GM18502 (cell line): ENCODE measurements at regions not wholly inside any gene's neighbourhood (a gene's known extent, or its start where the extent isn't known, plus 50 kb on each side); places are given as distances from the start of the nearest gene placed in this dataset.
"Not testable (repeated sequence)": the region's sequence is repeated elsewhere in the genome, so short reads cannot be mapped to it uniquely, and the experiment has no call there.

ENCODE experiments used
- ATAC-seq: cut with Tn5 transposase; IDR thresholded peaks from one replicate; pipeline ENCODE4 v1.9.1; 2021; ENCODE audit warnings: mild to moderate bottlenecking; ENCODE audit not compliant: unreplicated experiment, poor library complexity

DNA sequence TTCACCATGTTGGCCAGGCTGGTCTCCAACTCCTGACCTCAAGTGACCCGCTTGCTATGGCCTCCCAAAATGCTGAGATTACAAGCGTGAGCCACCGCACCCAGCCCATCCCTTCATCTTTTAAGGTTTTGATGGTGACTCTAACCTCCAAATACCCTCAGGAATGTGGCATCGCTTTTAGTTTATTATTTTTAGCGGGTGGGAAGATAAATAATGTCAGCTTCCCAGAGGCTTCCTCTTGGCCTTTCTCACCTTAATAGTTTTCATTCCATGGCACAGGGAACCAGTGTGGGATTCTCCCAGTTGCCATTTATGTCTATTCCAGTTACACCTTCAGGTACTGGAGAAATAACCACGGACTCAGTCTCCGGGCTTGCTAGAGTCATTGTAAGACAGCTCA, 92.1 kb upstream of the LRRN2 start:
- ATAC-seq: no peak

DNA sequence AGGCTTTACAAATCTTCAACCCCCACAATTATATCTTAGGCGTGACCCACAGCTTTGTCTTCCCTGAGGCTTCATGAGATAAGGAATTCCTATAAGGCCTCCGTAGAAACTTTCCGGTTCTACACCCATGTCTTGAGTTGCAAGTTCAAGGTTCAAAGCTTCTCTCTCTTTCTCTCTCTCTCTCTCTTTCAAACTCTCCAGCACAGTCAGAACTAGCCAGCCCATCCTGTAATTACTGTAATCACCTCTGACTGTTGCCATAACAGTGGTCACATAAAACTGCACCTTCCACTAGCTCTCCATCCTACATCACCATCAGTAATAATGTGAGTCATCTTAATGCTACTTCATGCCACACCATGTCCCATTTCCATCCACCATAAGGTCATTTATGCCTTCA, 90.0 kb upstream of the NFASC start:
- no peak for ATAC-seq

DNA sequence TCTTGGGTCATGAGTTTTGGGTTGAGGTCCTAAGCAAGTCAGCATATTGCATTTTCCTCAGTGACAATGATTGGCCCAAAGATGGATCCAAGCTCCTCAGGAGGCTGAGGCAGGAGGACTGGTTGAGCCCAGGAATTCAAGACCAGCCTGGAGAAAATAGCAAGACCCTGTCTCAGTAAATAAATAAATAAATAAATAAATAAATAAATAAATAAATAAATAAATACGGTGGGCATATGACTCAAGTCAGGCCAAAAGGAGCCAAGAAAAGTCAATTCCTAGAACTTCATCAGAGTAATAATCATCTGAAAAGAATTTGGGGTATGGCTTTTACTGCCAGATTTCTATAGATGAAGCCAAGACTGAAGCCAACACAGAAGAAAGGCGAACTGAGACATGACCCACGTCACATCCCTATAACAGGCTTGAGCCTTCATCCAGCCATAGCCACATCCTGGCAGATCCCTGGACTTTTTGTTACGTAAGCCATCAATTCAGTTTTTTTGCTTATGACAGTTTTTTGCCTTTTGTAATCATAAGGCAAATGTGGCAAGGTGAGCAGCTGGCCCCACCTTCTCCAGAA, 88.5 kb upstream of the NFASC start:
- no peak for ATAC-seq

DNA sequence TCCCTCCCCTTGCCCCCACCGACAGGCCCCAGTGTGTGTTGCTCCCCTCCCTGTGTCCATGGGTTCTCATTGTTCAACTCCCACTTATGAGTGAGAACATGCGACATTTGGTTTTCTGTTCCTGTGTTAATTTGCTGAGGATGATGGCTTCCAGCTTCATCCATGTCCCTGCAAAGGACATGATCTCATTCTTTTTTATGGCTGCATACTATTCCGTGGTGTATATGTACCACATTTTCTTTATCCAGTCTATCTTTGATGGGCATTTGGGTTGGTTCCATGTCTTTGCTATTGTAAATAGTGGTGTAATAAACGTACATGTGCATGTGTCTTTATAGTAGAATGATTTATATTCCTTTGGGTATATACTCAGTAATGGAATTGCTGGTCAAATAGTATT, 85.6 kb upstream of the NFASC start:
- not testable (repeated sequence) for ATAC-seq

DNA sequence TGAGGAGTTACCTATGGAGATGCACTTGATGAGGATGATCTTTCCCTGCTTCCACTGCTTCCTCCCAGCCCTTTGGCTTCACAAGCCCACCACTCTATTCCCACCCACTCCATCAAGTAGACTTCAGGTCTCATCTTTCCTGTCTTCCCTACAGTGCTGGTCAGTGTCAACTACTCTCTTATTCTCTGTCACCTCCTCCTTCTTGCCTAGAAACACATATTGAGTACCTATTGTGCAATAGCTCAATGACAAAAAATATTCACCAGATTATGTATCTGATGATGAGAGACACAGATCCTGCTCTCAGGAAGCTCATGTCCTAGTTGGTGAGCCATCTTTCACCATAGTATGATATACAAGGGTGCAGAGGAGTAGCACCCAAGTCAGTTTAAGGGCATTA, 82.2 kb upstream of the NFASC start:
- no peak for ATAC-seq

DNA sequence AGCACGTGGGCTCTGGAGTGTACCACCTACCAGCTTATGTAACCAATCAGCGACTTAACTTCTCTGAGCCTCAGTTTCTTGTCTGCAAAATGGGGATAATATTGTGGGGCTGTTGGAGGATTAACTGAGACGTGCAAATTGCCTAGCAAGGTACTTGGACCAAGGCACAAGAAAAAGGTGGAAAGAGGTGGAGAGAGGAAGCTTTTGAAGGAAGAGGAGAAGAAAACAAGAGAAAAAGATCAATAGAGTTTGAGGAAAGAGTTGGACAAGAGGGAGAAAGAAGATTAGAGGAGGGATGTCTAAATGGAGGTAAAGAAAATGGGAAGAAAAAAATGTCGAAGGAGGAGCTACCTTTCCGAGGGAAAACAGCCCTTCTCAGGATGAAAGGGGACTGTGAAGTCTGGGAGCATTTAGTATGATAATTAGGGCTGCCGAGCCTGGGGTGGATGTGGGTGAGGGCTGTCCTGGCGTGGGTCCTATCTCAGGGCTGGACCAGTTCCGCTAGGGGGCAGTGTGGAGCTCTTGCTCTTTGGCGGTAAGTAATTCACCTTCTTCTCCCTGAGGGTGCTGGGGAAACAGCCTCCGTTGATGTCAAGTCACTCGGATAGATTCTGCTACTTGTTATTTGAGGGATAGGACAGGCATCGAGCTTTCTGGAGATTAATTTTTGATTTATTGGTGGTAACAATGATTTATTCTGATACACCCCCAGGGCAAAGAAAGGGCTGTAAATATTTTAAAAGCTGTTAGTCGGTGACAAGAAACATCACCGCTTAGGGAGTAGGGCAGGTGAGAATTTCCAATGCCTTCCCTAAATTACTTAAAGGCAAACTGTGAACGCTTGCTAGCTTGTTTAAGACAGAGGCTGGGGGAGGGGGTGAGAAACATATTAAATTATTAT, 79.0 kb upstream of the NFASC start:
- ATAC-seq: no peak

DNA sequence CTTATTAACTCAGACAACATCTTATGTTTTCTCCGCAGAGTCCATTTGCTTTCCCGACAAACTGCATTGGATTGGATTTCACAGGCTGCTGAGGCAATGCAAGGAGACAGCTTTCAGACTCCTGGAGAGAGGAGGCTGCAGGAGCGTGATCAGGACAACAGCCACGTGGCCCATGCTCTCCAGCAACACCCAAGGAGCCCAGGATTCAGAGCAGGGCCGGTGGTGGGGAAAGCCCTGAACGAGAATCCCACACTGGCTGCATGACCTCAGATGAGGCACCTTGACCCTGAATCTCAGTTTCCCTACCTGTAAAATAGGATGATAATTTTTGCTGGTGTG, 78.3 kb upstream of the NFASC start:
- ATAC-seq: no peak

DNA sequence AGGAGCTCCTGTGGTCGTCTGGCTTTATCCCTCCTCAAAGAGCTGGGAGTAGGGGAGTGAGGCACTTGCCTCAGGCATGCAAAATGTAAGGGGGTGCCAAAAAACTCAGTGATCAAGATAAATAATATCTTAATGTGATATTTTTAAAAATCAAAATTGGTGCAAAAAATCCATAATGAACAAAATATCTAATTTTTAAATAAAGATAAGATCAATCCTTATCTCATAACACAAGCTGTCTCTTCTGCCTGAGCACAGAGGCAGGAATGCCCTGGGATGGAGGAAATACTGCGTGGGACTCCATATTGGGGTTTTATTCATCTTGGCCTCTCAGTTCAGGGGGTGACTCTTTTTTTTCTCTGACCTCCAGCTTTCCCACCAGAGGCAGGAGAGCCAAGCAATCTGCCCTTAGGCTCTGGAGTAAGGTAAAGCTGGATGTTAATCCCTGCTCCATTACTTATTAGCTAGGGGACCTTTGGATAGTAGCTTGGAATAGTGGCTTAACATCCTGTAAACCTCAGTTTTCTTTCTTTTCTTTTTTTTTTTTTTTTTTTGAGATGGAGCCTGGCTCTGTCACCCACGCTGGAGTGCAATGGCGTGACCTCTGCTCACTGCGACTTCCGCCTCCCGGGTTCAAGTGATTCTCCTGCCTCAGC, 77.3 kb upstream of the NFASC start:
- ATAC-seq: no peak

DNA sequence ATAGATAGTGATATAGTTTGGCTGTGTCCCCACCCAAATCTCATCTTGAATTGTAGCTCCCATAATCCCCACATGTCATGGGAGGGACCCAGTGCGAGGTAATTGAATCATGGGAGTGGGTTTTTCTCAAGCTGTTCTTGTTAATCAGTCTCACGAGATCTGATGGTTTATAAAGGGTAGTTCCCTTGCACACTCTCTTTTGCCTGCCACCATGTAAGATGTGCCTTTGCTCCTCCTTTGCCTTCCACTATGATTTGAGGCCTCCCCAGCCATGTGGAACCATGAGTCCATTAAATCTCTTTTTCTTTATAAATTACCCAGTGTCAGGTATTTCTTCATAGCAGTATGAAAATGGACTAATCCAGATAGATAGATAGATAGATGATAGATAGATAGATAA, 73.8 kb upstream of the NFASC start:
- ATAC-seq: not testable (repeated sequence)

DNA sequence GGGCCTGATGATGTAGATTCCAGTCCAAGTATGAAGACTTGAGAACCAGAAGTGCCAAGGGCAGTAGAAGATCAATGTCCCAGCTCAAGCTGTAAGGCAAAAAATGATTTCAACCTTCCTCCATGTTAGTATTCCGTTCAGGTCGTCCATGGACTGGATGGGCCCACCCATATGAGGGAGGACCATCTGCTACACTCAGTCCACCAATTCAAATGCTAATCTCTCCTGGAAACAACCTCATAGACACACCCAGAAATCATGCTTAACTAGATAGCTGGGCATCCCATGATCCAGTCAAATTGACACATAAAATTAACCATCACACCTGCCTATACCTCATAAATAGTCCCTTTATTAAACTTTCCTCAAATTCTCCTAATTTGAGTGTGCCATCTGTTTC, 73.3 kb upstream of the NFASC start:
- no peak for ATAC-seq

DNA sequence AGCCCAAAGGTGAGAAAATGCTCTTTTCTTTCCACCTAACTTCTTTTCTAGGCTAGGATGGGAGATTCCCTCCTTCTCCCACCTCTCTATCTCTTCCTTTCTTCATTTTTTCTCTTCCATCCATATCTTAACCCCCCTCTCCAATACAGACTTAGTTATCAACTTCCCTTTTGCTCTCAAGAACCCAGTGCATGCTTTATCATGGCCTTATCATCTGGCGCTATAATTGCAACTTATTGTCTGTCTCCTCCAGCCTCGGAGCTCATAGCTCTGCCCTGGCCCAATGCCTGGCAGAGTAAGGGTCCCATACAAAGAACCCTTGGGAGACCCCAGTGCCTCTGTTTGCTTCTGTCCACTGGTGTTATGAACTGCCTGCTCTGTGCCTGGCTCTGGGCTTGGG, 71.0 kb upstream of the NFASC start:
- no peak for ATAC-seq

DNA sequence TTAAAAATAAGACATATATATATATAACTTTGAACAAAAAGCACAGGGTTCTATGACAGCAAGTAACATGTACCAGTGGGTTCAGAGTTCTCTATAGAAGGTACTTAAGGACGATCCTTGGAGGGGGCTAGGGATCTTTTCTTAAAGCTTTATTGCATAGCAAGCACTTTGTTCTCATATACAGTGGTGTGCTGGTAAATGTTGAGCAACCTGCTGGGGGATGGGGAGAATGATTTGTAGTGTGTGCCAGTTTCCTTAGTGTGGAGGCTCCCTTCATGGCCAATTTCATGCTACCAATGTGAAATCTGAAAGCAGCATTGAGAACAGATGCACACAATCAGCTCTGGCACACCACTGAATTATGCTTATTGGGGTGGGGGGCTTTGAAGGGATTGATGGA, 69.5 kb upstream of the NFASC start:
- ATAC-seq: no peak

DNA sequence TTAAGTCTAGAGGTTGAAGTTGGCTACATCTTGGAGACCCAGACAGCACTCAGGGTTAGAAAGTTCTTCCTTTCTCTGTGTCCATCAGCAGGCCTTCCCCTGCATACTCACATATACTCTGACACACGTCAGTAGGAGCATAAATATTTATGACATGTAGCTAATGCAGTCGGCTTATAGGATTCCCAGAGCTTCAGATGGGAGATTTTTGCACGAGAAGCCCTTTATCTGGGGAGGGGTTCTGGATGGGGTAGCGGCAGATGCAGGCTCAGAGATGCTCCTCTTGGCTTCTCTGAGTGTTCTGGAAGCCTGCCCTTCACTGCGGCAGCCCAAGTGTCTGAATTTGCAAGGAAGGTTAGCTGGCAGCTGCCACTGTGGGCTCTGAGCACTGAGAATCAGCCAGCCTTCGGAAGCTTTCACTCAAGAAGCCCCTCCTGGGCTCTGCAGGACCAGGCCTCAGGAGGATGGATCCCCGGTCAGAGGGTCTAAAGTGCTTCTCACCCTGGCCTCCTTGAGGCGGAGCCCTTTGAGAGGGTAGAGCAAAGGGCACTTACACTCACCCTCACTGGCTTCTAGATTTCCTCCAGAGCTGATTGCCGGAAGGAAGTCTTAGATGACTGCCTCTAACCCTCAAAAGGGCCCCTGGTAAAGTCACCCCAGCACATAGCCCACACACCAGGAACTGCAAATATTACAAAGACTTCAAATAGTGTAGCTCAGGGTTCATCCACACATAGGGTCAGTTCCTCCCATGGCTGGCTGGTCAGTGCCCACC, 68.1 kb upstream of the NFASC start:
- no peak for ATAC-seq

DNA sequence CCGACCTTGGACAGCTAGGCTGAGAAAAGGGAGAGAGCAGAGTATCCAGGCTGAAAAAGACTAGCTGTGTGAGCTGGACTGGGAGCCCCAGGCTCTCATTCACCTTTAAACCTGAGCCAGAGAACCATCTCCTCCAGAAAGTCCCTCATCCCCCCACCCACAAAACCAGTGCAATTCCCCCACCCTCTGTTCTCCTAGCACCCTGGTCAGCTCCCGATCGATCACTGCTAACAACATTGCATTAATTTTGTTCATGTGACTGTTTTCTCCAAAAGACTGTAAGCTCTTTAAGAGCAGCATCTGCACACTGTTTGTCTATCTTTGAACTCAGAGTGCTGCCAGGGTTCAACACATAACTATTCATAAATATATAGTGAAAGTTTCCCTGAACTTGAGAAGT, 67.1 kb upstream of the NFASC start:
- no peak for ATAC-seq

DNA sequence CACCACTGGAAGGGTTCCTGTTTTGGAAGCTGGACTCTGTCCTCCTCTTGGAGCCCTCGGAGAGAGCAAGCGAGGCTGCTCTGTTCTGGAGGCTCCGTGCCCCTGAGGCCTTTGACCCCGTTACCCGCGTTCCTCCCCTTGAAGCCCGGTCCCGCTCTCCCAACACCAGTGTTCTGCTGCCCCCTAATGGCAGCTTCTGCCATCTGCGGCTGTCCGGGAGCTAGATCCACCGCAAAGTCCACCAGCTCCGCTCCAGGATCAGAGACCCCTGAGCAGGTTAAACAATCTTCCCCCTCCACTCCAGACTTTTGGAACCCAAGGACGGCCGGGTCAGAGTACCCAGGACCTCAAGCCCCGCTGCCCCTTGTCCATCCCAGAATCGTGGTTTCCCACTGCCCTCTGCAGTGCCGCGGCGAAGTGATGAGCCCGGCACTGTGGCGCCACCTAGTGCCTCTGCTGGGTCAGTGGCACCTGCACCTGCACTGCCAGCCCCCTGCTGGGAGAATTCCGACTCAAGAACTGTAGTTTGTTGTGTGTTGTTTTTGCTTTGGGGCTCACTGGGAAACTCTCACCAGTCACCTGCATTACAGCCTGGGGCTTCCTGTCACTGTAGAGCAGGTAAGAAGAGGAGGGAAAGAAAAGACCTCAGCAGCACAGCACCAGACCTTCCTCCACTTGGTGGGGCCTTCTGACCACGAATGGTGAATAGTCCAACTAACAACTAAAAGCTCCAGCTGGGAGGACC, 63.5 kb upstream of the NFASC start:
- peak; percentile 90 for ATAC-seq

DNA sequence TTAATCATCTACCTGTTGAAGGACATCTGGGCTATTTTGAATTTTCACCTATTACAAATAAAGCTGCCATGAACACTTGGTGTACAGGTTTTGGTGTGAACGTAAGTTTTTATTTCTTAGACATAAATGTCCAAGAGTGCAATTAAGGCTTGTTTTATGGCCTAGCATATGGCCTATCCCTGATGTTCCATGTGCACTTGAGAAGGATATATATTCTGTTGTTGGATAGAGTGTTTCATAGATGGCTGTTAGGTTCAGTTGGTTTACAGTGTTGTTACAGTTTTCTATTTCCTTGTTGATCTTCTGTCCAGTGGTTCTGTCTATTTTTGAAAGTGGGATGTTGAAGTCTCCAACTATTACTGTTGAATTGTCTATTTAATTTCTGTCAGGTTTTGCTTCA, 61.2 kb upstream of the NFASC start:
- ATAC-seq: no peak

DNA sequence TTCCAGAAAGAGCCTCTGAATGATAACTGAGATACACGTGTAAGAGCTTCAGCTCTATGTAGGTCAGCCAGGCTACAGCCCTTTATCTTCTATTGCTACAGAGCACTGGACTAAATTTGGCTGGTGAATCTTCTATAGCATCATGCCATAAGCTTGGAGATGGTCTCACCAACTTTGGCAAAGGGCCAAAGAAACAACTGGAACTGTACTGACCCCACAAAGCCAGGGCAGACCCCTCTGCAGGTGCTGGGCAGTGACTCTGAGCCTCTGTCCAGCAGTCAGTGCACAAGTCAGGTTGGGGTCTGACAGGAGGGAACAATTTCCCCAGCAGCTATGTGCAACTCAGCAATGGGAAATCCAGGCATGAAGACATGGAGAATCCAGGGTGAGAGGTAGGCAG, 57.8 kb upstream of the NFASC start:
- ATAC-seq: no peak

DNA sequence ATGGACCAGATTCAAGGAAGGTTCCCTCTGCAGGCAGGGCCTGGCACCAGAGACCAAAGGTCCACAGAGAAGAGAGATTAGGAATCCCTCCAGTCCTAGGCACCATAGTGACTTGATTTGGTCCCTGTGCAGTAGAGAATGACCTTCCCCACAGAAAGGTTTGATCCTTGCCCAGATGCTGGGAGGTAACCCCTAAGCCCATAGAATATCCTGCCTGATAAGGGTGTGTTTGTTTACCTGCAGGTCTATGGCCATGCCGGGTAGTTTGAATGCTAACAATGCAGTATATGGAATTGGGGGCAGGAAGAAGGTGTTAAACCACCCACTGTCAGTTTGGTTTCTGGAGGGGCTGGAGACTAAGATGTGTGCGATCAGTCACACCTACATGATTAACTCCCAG, 57.1 kb upstream of the NFASC start:
- no peak for ATAC-seq

DNA sequence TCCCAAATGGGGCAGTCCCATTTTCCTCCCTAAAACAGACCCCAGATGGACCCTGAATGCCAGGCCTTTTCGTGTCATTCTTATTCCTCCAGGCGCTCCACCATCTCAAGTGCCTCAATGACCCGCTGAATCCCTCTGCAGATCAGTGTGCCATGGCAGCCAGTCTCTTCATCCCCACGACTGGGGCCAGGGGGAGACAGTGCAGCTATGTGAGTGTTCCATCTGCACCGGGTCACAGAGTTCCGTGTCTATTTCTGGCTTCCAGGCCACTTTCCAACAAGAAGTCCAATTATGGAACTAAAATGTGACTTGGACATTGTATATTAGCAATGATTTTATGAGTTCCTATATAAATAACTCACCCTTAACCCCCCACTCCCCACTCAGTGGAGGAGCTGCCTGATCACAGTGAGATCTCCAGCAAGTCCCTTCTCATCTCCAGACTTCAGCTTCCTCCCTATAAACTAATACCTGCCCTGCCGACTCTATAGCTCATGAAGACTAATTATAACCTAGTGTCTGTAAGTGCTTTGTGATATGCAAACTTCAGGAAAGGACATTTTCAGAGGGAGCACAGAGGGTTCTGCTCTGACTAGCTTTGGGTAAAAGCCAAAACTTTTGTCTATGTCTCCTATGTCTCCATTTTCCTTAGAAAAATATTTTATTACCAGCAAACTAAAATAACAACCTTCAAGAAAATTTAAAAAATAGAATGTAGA, 56.3 kb upstream of the NFASC start:
- no peak for ATAC-seq

DNA sequence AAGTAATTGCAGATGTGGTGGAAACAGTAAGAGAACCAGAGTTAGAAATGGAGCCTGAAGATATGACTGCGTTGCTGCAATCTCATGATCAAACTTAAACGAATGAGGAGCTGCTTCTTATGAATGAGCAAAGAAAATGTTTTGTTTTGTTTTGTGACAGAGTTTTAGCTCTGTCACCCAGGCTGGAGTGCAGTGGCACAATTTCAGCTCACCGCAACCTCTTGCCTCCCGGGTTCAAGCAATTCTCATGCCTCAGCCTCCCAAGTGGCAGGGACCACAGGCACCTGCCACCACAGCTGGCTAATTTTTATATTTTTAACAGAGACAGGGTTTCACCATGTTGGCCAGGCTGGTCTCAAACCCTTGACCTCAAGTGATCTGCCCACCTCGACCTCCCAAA, 53.3 kb upstream of the NFASC start:
- ATAC-seq: no peak
